Keratinocyte (primary cell): ENCODE measurements at regions not wholly inside any gene's neighbourhood (a gene's known extent, or its start where the extent isn't known, plus 50 kb on each side); places are given as distances from the start of the nearest gene placed in this dataset.
"Not testable (repeated sequence)": the region's sequence is repeated elsewhere in the genome, so short reads cannot be mapped to it uniquely, and the experiment has no call there.

Source experiments
- DNase-seq: peaks from one replicate; pipeline ENCODE4 v3.0.0-alpha.2; 2011; ENCODE audit warnings: low read depth, missing footprints, low spot score
- FAIRE-seq: peaks from 2 replicates; lab custom pipeline; 2011; peaks lifted over from hg19 to GRCh38; lab: Jason Lieb, UNC
- H2AFZ ChIP-seq: 2 replicates; pipeline ENCODE4 v1.6.0; 2012; ENCODE audit warnings: low read length, control low read depth, inconsistent platforms; ENCODE audit not compliant: control insufficient read depth
- H3K27ac ChIP-seq: 2 replicates; pipeline ENCODE4 v1.5.1; 2011; ENCODE audit warnings: low read length; ENCODE audit not compliant: control insufficient read depth, insufficient read depth
- H3K27me3 ChIP-seq: 3 replicates; pipeline ENCODE4 v1.6.0; 2011; ENCODE audit warnings: low read length; ENCODE audit not compliant: control insufficient read depth, insufficient read depth; ENCODE audit errors: extremely low read depth
- H3K36me3 ChIP-seq, 2 experiments: 2 replicates in 1 of 2; 3 replicates in 1 of 2; pipeline ENCODE4 v1.5.1; 2011; ENCODE audit warnings: low read length in 2 of 2, mild to moderate bottlenecking in 1 of 2; ENCODE audit not compliant: control insufficient read depth in 2 of 2, insufficient read depth in 2 of 2; ENCODE audit errors: extremely low read depth in 1 of 2
- H3K4me1 ChIP-seq: 3 replicates; pipeline ENCODE4 v1.5.1; 2011; ENCODE audit warnings: low read length; ENCODE audit not compliant: control insufficient read depth, insufficient read depth; ENCODE audit errors: extremely low read depth
- H3K4me2 ChIP-seq: 3 replicates; pipeline ENCODE4 v1.6.0; 2011; ENCODE audit warnings: low read depth, low read length; ENCODE audit not compliant: control insufficient read depth, insufficient read depth; ENCODE audit errors: extremely low read depth
- H3K4me3 ChIP-seq, 3 experiments: fragments of 200-600 bp in 1 of 3; sonication (generic) in 1 of 3; 2 replicates in 2 of 3; 3 replicates in 1 of 3; pipeline ENCODE4 v1.5.1; 2011 to 2016; ENCODE audit warnings: low read length in 3 of 3, mild to moderate bottlenecking in 3 of 3, control low read depth in 2 of 3, inconsistent platforms in 1 of 3, low read depth in 1 of 3, mixed read lengths in 1 of 3, mixed run types in 1 of 3, moderate library complexity in 1 of 3; ENCODE audit not compliant: control insufficient read depth in 2 of 3, insufficient read depth in 2 of 3; ENCODE audit errors: extremely low read depth in 1 of 3
- H3K79me2 ChIP-seq: 2 replicates; pipeline ENCODE4 v1.6.0; 2012; ENCODE audit warnings: low read length; ENCODE audit not compliant: control insufficient read depth, insufficient read depth
- H3K9ac ChIP-seq: 3 replicates; pipeline ENCODE4 v1.6.0; 2011; ENCODE audit warnings: low read length; ENCODE audit not compliant: control insufficient read depth, insufficient read depth; ENCODE audit errors: extremely low read depth
- H3K9me1 ChIP-seq: 3 replicates; pipeline ENCODE4 v1.6.0; 2011; ENCODE audit warnings: low read length; ENCODE audit not compliant: control insufficient read depth, insufficient read depth; ENCODE audit errors: extremely low read depth
- H3K9me3 ChIP-seq: 2 replicates; pipeline ENCODE4 v1.5.1; 2012; ENCODE audit warnings: low read depth, low read length; ENCODE audit not compliant: control insufficient read depth
- H4K20me1 ChIP-seq: 3 replicates; pipeline ENCODE4 v1.6.0; 2011; ENCODE audit warnings: low read length; ENCODE audit not compliant: control insufficient read depth, insufficient read depth; ENCODE audit errors: extremely low read depth
- CTCF ChIP-seq, 3 experiments: IDR thresholded peaks in 1 of 3; conservative IDR thresholded peaks in 1 of 3; optimal IDR thresholded peaks in 1 of 3; 2 replicates in 2 of 3; 3 replicates in 1 of 3; pipeline versions ENCODE3 to v1.5.1; 2011; ENCODE audit warnings: low read length in 3 of 3, mild to moderate bottlenecking in 3 of 3, moderate library complexity in 2 of 3, control low read depth in 1 of 3, inconsistent platforms in 1 of 3; ENCODE audit not compliant: insufficient read depth in 2 of 3; ENCODE audit errors: extremely low read depth in 1 of 3
- EZH2 ChIP-seq: IDR thresholded peaks from one replicate; pipeline ENCODE4 v1.6.1; 2012; ENCODE audit warnings: inconsistent platforms, mild to moderate bottlenecking, low read length, moderate library complexity
- dilution Hi-C: fragments of 300-500 bp; cut with MboI; formaldehyde crosslinking; loops from one replicate; pipeline ENCODE4 v1.7.0; 2020; ENCODE audit warnings: low sequenced_read_pairs; ENCODE audit not compliant: extremely low pct_ligation_motif_present

GRCh38 chr5:130501151-130501865 lies 597.0 kb downstream of the CHSY3 start:
- no peak for FAIRE-seq
- no peak overlapping the region for H2AFZ ChIP-seq
- dilution Hi-C loops = no loop called here

GRCh38 chr5:130500495-130500894 lies 596.2 kb downstream of the CHSY3 start:
- H3K9me3 ChIP-seq, H2AFZ ChIP-seq, H3K36me3 ChIP-seq, H3K9me1 ChIP-seq, H3K4me2 ChIP-seq, dilution Hi-C loops, H3K4me3 ChIP-seq, H3K27me3 ChIP-seq, H3K79me2 ChIP-seq, H3K27ac ChIP-seq, DNase-seq, H3K4me1 ChIP-seq, H4K20me1 ChIP-seq, FAIRE-seq, H3K9ac ChIP-seq: not testable (repeated sequence)

More at GRCh38 chr5:130501151-130501865, 597.0 kb downstream of the CHSY3 start:
- Histone ChIP-seq H3K27me3 (no peaks in the 10 kb centered on the region), H3K9me1 (no peaks in the 10 kb centered on the region), H3K9me3 (no peaks in the 10 kb centered on the region), H3K79me2 (no peaks in the 10 kb centered on the region), H3K36me3 (no peaks in the 10 kb centered on the region), H3K4me2 (no peak overlapping the region), H3K4me1 (no peaks in the 10 kb centered on the region), H3K9ac (no peak overlapping the region), H3K27ac (no peak overlapping the region), H3K4me3 (no peak overlapping the region), H4K20me1 (no peaks in the 10 kb centered on the region)
- no peak for DNase-seq
- TF ChIP-seq EZH2 = no peak
- TF ChIP-seq CTCF (optimal IDR thresholded peaks at IDR 0.05 in 1 of 3, IDR thresholded peaks at IDR 0.05 in 1 of 3, conservative IDR thresholded peaks at IDR 0.05 in 1 of 3; ENCODE audit: extremely low read depth in 1 of 3, insufficient read depth in 2 of 3, low read length in 3 of 3) = no peak

DNA sequence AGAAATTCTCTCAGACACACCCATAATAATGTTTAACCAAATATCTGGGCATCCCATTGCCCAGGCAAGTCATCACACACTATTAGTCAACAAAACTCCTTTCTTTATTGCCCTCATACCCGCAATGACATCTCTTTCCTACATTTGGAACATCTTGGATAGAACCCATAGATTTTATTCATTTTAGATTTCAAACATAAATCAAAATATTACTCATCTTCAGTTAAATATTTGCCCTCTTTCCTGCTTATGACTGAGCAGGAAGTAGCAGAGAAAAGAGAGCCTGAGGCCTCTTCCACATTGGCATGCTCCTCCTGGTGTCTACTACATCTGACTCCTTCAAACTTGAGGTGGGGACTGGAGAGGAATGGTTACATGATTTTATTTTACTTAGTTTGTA lies 592.0 kb downstream of the CHSY3 start:
- TF ChIP-seq EZH2 (no peak), CTCF (optimal IDR thresholded peaks at IDR 0.05 in 1 of 3, IDR thresholded peaks at IDR 0.05 in 1 of 3, conservative IDR thresholded peaks at IDR 0.05 in 1 of 3; ENCODE audit: extremely low read depth in 1 of 3, insufficient read depth in 2 of 3, low read length in 3 of 3) (no peak)
- Histone ChIP-seq H2AFZ (no peak overlapping the region), H3K9me1 (no peaks in the 10 kb centered on the region), H4K20me1 (no peaks in the 10 kb centered on the region), H3K27me3 (no peaks in the 10 kb centered on the region), H3K4me2 (no peak overlapping the region), H3K9ac (no peak overlapping the region), H3K36me3 (no peaks in the 10 kb centered on the region), H3K79me2 (no peaks in the 10 kb centered on the region), H3K27ac (peak overlapping the region; percentile 68), H3K4me3 (no peak overlapping the region), H3K4me1 (peaks cover 3% of the 10 kb centered on the region), H3K9me3 (peaks cover 9% of the 10 kb centered on the region)
- dilution Hi-C loops = no loop called here
- DNase-seq (peak; percentile 53), FAIRE-seq (peak; percentile 86)
